K562 (cell line): ENCODE measurements at regions not wholly inside any gene's neighbourhood (a gene's known extent, or its start where the extent isn't known, plus 50 kb on each side); places are given as distances from the start of the nearest gene placed in this dataset.

Source experiments
- ATAC-seq: fragments of 200-7000 bp; cut with Tn5 transposase; 3 replicates; pipeline ENCODE4 v1.9.1; 2020; ENCODE audit warnings: moderate library complexity
- BruUV-seq: library from RNA; stranded (reverse); fragments of 400-500 nt; replicated peaks from 2 replicates; lab custom pipeline; 2021; lab: Mats Ljungman, UMichigan
- CTCF ChIA-PET: fragments of 300-600 bp; formaldehyde crosslinking; extraction: SDS; loops from one replicate; lab custom pipeline; 2021; ENCODE audit warnings: low intra/inter-chr PET ratio; lab: Yijun Ruan, JAX
- POLR2A ChIA-PET: fragments of 300-600, 350-650 bp; sonication (Branson Sonifier 250); formaldehyde crosslinking; extraction: SDS; loops from one replicate; lab custom pipeline; 2021; ENCODE audit warnings: antibody characterized with exemption, inconsistent platforms; lab: Yijun Ruan, JAX
- DNase-seq, 4 experiments: peaks; one replicate each; pipeline versions ENCODE4 v3.0.0 to v3.0.0-alpha.2; 2011 to 2018; ENCODE audit warnings: low spot score in 3 of 4, mixed read lengths in 3 of 4; ENCODE audit errors: extremely low read depth in 1 of 4
- FAIRE-seq: peaks from 2 replicates; lab custom pipeline; 2011; peaks lifted over from hg19 to GRCh38; lab: Jason Lieb, UNC
- H2AFZ ChIP-seq: 2 replicates; pipeline ENCODE4 v1.6.0; 2011; ENCODE audit warnings: low read depth, low read length, control low read depth, inconsistent platforms
- H3K27ac ChIP-seq: fragments of 200-600 bp; 3 replicates; pipeline ENCODE4 v1.8.0; 2011; ENCODE audit warnings: low read depth, mild to moderate bottlenecking, control low read depth, inconsistent platforms, low read length, moderate library complexity, mixed read lengths; ENCODE audit errors: extremely low read depth
- H3K27me3 ChIP-seq, 2 experiments: fragments of 300-600 bp in 1 of 2; 2 replicates in 1 of 2; 3 replicates in 1 of 2; pipeline versions ENCODE4 v1.6.0 to v1.8.0; 2011; ENCODE audit warnings: inconsistent platforms in 2 of 2, low read length in 2 of 2, mild to moderate bottlenecking in 1 of 2, mixed read lengths in 1 of 2, moderate library complexity in 1 of 2; ENCODE audit not compliant: control insufficient read depth in 2 of 2, insufficient read depth in 2 of 2
- H3K36me3 ChIP-seq: fragments of 300-600 bp; 3 replicates; pipeline ENCODE4 v1.8.0; 2011; ENCODE audit warnings: mild to moderate bottlenecking, low read length, inconsistent platforms; ENCODE audit not compliant: control insufficient read depth, insufficient read depth
- H3K4me1 ChIP-seq, 2 experiments: fragments of 200-600 bp in 1 of 2; replicated peaks in 1 of 2; 2 replicates in 1 of 2; 3 replicates in 1 of 2; pipeline versions ENCODE4 v1.5.1 to v1.8.0; 2011; ENCODE audit warnings: inconsistent platforms in 2 of 2, low read length in 2 of 2, mild to moderate bottlenecking in 1 of 2, mixed read lengths in 1 of 2, moderate library complexity in 1 of 2; ENCODE audit not compliant: control insufficient read depth in 2 of 2, insufficient read depth in 2 of 2
- H3K4me2 ChIP-seq: 2 replicates; pipeline ENCODE4 v1.6.1; 2011; ENCODE audit warnings: low read length, control low read depth, inconsistent platforms, mixed read lengths; ENCODE audit not compliant: insufficient read depth
- H3K4me3 ChIP-seq: fragments of 200-600 bp; sonication (generic), shearing (Covaris generic); 2 replicates; pipeline ENCODE4 v1.5.1; 2016; ENCODE audit warnings: control low read depth, inconsistent platforms
- H3K79me2 ChIP-seq: fragments of 200-600 bp; 3 replicates; pipeline ENCODE4 v1.8.0; 2011; ENCODE audit warnings: low read length, inconsistent platforms; ENCODE audit not compliant: control insufficient read depth, insufficient read depth
- H3K9ac ChIP-seq, 2 experiments: 2 replicates each; pipeline versions ENCODE4 v1.6.0 to v1.6.1; 2011; ENCODE audit warnings: low read depth in 2 of 2, low read length in 2 of 2, control low read depth in 1 of 2, inconsistent platforms in 1 of 2, mild to moderate bottlenecking in 1 of 2, mixed read lengths in 1 of 2; ENCODE audit not compliant: insufficient read depth in 1 of 2
- H3K9me1 ChIP-seq: one replicate; pipeline ENCODE4 v1.6.0; 2011; ENCODE audit warnings: inconsistent platforms, mild to moderate bottlenecking, low read length, moderate library complexity; ENCODE audit not compliant: control insufficient read depth, insufficient read depth
- H3K9me3 ChIP-seq: replicated peaks from 2 replicates; pipeline ENCODE4 v1.5.1; 2011; ENCODE audit warnings: low read depth, low read length, inconsistent platforms; ENCODE audit not compliant: control insufficient read depth, insufficient read depth
- H4K20me1 ChIP-seq: replicated peaks from 2 replicates; pipeline ENCODE4 v1.6.1; 2011; ENCODE audit warnings: low read length, inconsistent platforms, mixed read lengths; ENCODE audit not compliant: control insufficient read depth, insufficient read depth
- CHAMP1 ChIP-seq: fragments of 450-650 bp; IDR thresholded peaks from 2 replicates; pipeline ENCODE4 v1.6.1; 2016; ENCODE audit warnings: mild to moderate bottlenecking
- SMAD3 ChIP-seq: fragments of 450-650 bp; formaldehyde crosslinking; conservative IDR thresholded peaks from 2 replicates; pipeline ENCODE4 v1.4.0; 2020; ENCODE audit warnings: mild to moderate bottlenecking
- ZNF316 ChIP-seq: fragments of 450-650 bp; IDR thresholded peaks from 2 replicates; pipeline ENCODE4 v1.6.1; 2016
- ZNF696 ChIP-seq: fragments of 250-450 bp; sonication (Bioruptor Pico); conservative IDR thresholded peaks from 2 replicates; pipeline ENCODE4 v1.4.0; 2020; ENCODE audit warnings: mild to moderate bottlenecking, moderate library complexity
- WGBS: fragments of 100-300 bp; shearing (Covaris generic); methylation state at CpG from one replicate; pipeline ENCODE4 v1.1.6; 2016; ENCODE audit warnings: low coverage, mixed read lengths; ENCODE audit not compliant: insufficient coverage; ENCODE audit errors: missing lambda C conversion rate; 5-methylcytosine and 5-hydroxymethylcytosine counted together
- in situ Hi-C: fragments of 300-500 bp; cut with MboI; formaldehyde crosslinking; loops from 4 replicates; pipeline ENCODE4 v1.15.0; 2018; ENCODE audit warnings: inconsistent platforms, mixed read lengths
- intact Hi-C: fragments of 100-400 bp; cut with micrococcal nuclease; formaldehyde crosslinking; loops from 2 replicates; pipeline ENCODE4 v1.14.2; 2022
- TF ChIP-seq, protein P1 (sequence below): IDR thresholded peaks from 3 replicates; pipeline ENCODE4 v1.6.1; 2011; ENCODE audit warnings: borderline replicate concordance, mild to moderate bottlenecking, moderate library complexity; ENCODE audit not compliant: insufficient read length; ENCODE audit errors: extremely low read depth

- TF ChIP-seq CHAMP1, result no peak
- no peak for TF ChIP-seq SMAD3
- TF ChIP-seq, protein P1, sequence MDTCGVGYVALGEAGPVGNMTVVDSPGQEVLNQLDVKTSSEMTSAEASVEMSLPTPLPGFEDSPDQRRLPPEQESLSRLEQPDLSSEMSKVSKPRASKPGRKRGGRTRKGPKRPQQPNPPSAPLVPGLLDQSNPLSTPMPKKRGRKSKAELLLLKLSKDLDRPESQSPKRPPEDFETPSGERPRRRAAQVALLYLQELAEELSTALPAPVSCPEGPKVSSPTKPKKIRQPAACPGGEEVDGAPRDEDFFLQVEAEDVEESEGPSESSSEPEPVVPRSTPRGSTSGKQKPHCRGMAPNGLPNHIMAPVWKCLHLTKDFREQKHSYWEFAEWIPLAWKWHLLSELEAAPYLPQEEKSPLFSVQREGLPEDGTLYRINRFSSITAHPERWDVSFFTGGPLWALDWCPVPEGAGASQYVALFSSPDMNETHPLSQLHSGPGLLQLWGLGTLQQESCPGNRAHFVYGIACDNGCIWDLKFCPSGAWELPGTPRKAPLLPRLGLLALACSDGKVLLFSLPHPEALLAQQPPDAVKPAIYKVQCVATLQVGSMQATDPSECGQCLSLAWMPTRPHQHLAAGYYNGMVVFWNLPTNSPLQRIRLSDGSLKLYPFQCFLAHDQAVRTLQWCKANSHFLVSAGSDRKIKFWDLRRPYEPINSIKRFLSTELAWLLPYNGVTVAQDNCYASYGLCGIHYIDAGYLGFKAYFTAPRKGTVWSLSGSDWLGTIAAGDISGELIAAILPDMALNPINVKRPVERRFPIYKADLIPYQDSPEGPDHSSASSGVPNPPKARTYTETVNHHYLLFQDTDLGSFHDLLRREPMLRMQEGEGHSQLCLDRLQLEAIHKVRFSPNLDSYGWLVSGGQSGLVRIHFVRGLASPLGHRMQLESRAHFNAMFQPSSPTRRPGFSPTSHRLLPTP, result no peak
Observed at GRCh38 chr5:5919411-5919810, 458.9 kb downstream of the MED10 start (continued).

DNA sequence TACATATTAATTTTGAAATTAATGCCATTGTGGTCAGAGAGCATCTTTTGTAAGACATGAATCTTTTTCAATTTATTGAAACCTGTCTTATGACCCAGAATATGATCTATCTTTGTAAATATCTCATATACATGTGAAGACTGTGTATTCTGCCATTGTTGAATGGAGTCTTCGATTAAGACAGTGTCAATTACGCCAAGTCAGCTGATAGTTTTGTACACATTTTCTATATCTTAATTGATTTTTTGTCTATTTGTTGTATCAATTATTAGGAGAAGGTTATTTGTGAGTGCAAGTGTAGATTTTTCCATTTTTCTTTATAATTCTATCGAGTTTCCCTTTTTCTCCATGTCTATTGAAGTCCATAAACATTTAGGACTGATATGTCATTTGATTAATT lies 471.6 kb downstream of the MED10 start:
- Histone ChIP-seq H3K36me3 (no peaks in the 10 kb centered on the region), H2AFZ (no peak overlapping the region), H3K4me3 (no peak overlapping the region), H3K27ac (no peak overlapping the region), H3K4me2 (no peak overlapping the region), H3K9ac (no peak overlapping the region), H4K20me1 (no peaks in the 10 kb centered on the region), H3K27me3 (no peaks in the 10 kb centered on the region), H3K79me2 (no peaks in the 10 kb centered on the region), H3K4me1 (no peaks in the 10 kb centered on the region), H3K9me3 (no peaks in the 10 kb centered on the region), H3K9me1 (no peaks in the 10 kb centered on the region)
- no peak for DNase-seq
- BruUV-seq, result no TSS peak
- intact Hi-C loops (no loop called here), in situ Hi-C loops (no loop called here)
- TF ChIP-seq ZNF696 (CRISPR knock-in tag), result no peak
- peak; percentile 7; the same call in 1 of the 2 replicates for TF ChIP-seq ZNF316
- no peak for ATAC-seq
- ChIA-PET POLR2A (no interaction called here), CTCF (no interaction called here)
- WGBS, result 2% methylated on average over 3 of the region's 3 CpGs
- FAIRE-seq, result no peak
